HG03135 (cell line): ENCODE measurements at regions not wholly inside any gene's neighbourhood (a gene's known extent, or its start where the extent isn't known, plus 50 kb on each side); places are given as distances from the start of the nearest gene placed in this dataset.

Experiments
- ATAC-seq: cut with Tn5 transposase; IDR thresholded peaks from one replicate; pipeline ENCODE4 v1.9.1; 2021; ENCODE audit warnings: mild to moderate bottlenecking, moderate library complexity; ENCODE audit not compliant: unreplicated experiment

DNA sequence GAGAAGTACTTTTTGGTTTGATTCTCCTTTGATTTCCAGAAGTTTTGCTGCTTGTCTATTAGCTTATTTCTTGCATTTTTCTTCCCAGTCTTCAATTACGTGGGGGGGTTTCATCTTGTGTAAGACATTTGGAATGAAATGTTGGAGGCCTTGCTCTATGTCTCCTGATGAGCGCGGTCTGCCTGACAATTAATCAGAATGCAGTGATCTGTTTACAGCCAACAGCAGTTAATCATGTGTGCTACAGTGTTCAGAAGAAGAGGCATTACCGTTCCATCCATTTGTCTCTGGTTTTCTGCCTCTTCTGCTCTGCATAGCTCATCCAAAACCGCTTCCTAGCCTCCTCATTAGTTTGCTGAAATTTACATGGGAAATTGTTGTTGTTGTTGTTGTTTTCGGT, 134.4 kb upstream of the ST6GAL2 start:
- ATAC-seq = no peak

GRCh38 chr2:107024269-107024668, 138.3 kb upstream of the ST6GAL2 start:
- ATAC-seq = no peak

DNA sequence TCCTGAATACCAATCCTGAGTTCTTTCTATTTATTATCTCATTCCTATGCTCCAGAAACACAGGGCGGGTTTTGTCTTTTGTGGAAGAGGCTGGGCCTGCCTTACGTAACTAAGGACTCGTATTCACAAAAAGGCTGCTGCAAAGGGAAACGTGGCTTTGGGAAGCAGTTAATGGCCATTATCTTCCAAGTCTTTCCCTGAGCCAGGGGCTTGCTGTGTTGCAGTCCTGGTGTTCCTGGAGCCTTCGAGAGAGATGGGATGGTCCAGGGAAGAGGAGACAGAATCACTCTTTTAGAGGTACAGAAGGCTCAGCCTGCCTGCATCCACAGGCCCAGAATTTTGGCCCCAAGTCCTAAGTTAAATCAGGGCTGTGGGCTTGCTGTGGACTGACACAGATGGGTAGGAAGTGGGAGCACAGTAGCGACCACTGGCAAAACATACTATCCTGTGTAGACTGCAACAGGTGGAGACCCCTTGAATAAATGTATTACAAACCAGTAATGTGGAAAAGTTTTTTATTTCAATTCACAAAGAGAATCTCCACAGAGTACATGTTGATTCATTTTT, 139.4 kb upstream of the ST6GAL2 start:
- no peak for ATAC-seq

GRCh38 chr2:107025869-107026380, 140.0 kb upstream of the ST6GAL2 start:
- no peak for ATAC-seq

DNA sequence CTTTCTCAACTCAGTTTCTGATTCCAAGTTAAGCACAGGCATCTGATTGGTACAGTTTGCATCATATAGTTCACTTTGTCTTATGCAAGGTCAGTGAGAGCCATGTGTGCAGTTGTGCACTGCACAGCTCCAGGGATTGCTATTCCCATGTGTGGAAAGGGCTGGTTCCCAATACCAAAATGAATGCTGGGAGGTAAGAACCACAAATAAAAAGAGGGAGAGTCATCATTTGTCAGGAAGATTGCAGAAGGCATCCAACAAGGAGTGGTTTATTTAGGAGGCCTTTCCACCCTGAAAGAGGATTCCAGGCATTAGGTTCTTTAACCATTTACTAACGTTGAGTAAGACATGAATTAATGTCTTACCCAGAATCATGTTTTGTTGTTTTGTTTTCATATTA, 141.2 kb upstream of the ST6GAL2 start:
- ATAC-seq = no peak

- ATAC-seq = no peak
Measured at GRCh38 chr2:107027810-107028209, 141.8 kb upstream of the ST6GAL2 start.

DNA sequence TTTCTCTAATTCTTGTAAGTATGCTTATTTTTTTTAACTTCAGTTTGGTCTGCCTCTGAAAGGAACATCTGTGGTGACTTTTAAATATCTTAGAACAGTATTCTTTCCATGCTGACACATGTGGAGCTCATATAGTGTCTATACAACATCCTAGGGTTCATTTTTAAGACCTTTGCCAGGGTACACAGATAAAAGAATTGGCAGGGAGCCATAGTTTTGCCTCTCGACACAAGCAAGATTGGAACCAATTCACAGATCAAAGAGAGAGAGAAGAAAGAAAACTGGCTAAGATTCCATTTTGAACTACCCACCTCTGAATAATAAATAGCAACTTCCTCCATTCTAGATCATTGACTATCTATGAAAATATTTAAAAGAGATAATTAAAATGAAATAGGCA, 142.7 kb upstream of the ST6GAL2 start:
- ATAC-seq = no peak

- no peak for ATAC-seq
Measured at GRCh38 chr2:107036293-107036692, 150.3 kb upstream of the ST6GAL2 start.

DNA sequence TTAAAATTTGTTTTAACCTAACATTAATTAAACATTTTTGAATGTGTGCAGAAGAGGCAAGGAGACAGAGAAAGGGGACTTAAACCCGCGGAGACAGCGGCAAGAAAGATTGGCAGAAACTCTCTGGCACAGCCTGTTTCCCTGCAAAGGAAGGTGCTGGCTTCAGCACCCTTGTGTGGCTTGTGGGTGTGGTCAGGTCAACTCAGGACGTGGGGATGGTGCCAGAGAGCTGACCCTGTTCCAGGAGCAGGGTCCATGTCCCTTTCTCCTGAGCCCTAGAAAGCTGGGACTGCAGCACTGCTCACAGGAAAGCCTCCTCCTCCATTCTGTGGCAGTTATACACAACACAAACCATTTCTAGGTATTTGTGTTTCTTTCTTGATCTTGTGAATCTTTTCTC, 176.2 kb upstream of the ST6GAL2 start:
- no peak for ATAC-seq

- no peak for ATAC-seq
Measured at GRCh38 chr2:107062599-107063220, 176.7 kb upstream of the ST6GAL2 start.

- ATAC-seq = no peak
Measured at GRCh38 chr2:107063228-107063627, 177.3 kb upstream of the ST6GAL2 start.

DNA sequence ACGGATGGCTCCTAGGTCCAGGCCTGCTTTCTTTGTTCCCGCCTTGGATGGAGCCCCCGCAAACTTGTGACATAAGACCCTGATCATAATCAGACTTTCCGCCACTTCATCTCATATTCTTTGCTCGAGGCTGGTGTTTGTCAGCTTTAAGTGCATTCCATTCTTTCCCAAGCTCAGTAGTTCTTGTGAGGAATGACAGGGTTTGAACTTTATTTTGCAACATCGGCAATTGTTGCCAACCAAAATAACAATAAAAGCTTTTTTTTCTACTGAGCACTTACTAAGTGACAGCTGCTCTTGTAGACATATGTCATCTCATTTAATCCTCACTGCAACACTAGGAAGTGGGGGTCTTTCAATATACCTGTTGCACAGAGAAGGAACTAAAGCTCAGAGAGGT, 178.8 kb upstream of the ST6GAL2 start:
- ATAC-seq = no peak

DNA sequence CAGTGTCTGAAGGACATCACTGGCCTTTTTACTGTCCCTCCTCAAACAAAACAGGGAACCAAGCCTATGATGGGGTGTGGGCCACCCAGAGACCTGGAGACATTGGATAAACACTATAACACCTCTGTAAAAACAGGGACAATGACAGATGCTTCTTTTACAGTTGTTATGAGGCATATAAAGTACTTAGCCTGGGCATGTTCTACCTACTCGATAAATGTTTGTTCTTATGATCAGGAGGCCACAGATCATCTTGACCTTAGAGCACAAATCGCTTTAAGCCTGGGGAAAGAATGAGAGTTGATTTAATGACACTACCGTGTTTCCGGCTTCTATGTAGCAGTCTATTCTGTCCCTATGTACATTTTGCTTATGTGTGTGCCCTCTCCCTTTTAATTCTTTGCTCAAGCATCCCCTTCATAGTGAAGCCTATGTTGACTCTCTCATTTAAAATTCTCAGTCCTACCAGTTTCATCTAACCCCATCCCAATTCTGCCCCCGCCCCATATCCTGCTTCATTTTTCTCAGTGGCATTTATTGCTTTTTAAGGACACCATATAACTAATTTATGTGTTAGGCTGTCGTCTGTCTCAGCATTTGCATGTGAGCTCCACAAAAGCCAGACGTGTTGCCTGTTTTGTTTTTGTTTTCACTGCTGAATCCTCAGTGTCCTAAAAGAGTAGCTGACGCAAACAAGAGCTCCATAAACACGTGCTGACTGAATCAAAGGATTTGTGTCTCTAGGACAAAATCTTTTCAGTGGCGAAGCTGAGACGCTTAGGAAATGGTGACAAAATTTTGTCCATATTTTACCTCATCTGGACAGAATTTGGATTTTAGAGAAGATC, 182.3 kb upstream of the ST6GAL2 start:
- no peak for ATAC-seq

DNA sequence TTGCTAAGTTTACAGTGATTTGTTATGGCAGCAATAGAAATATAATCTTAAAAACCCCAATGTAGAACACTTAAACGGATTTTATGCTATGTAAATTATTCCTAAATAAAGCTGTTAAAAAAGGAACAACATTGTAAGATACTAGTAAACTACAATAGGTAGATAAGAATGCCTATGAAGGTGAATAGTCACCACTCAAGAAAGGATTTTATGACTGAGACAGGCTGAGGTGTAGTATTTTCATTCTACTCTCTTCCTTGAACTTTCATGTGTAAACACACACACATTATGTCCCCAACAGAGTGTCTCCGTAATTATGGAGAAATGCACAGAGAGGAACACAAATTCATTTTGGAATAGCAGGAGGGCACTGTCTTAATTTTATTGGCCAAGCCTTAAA, 183.9 kb upstream of the ST6GAL2 start:
- no peak for ATAC-seq

GRCh38 chr2:107072150-107072940, 186.4 kb upstream of the ST6GAL2 start:
- no peak for ATAC-seq

DNA sequence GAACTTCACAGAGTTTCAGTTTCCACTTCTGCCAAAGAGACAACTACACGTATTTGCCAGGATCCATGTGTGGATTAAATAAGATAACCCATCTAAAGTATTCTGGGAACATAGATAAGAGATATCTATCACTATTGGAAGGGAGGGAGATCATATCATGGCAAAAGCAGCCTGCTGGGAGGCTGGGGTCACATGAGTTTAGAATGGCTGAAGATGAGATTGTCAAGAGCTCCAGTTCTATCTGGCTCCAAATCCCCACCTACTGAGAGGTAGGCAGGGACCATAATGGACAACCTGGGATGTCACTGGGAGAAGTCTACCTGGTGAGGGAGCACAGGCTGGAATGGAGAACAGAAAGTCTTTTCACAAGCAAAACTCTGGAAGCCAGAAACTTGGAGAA, 192.6 kb upstream of the ST6GAL2 start:
- no peak for ATAC-seq

DNA sequence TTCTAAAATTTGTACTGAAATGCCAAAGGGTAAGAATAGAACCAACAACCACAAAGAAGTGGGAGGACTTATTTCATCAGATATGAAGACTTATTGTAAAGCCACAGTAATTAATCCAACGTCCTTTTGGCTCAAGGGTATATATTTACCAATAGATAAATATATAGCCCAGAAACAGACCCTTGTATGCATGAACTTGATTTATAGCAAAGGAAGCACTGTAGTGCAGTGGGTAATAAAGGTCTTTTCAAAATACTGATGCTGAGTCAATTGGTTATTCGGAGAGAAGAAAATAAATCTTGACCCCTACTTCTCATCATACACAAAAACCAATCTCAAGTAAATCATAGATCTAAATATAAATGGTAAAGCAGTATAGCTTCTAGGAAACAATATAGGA, 200.5 kb upstream of the ST6GAL2 start:
- ATAC-seq = no peak

GRCh38 chr2:107088156-107088555, 202.2 kb upstream of the ST6GAL2 start:
- no peak for ATAC-seq

- ATAC-seq = no peak
Measured at GRCh38 chr2:107091163-107091864, 205.3 kb upstream of the ST6GAL2 start.

- ATAC-seq = no peak
Measured at GRCh38 chr2:107093426-107093957, 207.5 kb upstream of the ST6GAL2 start.
